ENCODE measurements at regions not wholly inside any gene's neighbourhood (a gene's known extent, or its start where the extent isn't known, plus 50 kb on each side); places are given as distances from the start of the nearest gene placed in this dataset.
A peak's percentile ranks its signal among the peaks of the same experiment; 100 is the strongest.

DNA sequence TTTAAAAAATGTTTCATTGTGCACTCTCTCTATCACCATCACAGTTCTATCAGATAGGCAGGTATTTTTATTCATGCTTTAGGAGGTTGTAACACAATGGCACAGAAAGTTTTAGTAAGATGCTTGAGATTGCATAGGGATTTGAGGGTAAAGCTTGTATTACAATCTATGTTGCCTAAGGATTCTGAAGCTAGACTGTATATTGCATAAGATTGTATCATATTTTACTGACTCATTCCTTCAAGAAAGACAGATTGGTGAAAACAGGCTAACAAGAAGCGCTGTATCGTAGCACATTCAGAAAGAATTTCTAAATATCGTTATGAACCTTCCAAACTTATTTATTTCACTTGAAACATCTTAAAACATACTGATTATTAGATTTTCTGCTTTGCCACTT lies 577.7 kb downstream of the EBF1 start:
- no peak overlapping the region for H3K4me3 ChIP-seq
- H3K27ac ChIP-seq: peak overlapping the region in 1 of 2 donors; percentile 0
- H3K36me3 ChIP-seq: no peaks in the 10 kb centered on the region
- no peaks in the 10 kb centered on the region for H3K27me3 ChIP-seq
- DNase-seq (ENCODE audit: low spot score): no peak
- peaks cover 0 to 7% of the 10 kb centered on the region in 2 donors for H3K4me1 ChIP-seq
- TF ChIP-seq, protein P1, sequence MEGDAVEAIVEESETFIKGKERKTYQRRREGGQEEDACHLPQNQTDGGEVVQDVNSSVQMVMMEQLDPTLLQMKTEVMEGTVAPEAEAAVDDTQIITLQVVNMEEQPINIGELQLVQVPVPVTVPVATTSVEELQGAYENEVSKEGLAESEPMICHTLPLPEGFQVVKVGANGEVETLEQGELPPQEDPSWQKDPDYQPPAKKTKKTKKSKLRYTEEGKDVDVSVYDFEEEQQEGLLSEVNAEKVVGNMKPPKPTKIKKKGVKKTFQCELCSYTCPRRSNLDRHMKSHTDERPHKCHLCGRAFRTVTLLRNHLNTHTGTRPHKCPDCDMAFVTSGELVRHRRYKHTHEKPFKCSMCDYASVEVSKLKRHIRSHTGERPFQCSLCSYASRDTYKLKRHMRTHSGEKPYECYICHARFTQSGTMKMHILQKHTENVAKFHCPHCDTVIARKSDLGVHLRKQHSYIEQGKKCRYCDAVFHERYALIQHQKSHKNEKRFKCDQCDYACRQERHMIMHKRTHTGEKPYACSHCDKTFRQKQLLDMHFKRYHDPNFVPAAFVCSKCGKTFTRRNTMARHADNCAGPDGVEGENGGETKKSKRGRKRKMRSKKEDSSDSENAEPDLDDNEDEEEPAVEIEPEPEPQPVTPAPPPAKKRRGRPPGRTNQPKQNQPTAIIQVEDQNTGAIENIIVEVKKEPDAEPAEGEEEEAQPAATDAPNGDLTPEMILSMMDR (IDR thresholded peaks at IDR 0.05): no peak
- no peaks in the 10 kb centered on the region for H3K9me3 ChIP-seq

GRCh38 chr5:158519433-158520021 lies 580.2 kb downstream of the EBF1 start:
- peak overlapping the region in 1 of 2 donors; percentile 10 for H3K27ac ChIP-seq
- no peaks in the 10 kb centered on the region for H3K27me3 ChIP-seq
- H3K4me3 ChIP-seq: no peak overlapping the region
- no peaks in the 10 kb centered on the region for H3K9me3 ChIP-seq
- TF ChIP-seq, protein P1 (IDR thresholded peaks at IDR 0.05): no peak
- peaks cover 0 to 7% of the 10 kb centered on the region in 2 donors for H3K4me1 ChIP-seq
- DNase-seq (ENCODE audit: low spot score): no peak
- no peaks in the 10 kb centered on the region for H3K36me3 ChIP-seq

- Histone ChIP-seq H3K36me3 (no peaks in the 10 kb centered on the region), H3K4me1 (peaks cover 0 to 6% of the 10 kb centered on the region in 2 donors), H3K9me3 (no peaks in the 10 kb centered on the region), H3K27ac (no peak overlapping the region), H3K27me3 (no peaks in the 10 kb centered on the region), H3K4me3 (no peak overlapping the region)
- no peak for DNase-seq (ENCODE audit: low spot score)
- TF ChIP-seq, protein P1 (IDR thresholded peaks at IDR 0.05): no peak
Measured at GRCh38 chr5:158516521-158516920, 583.2 kb downstream of the EBF1 start.

GRCh38 chr5:158514986-158515359 lies 584.7 kb downstream of the EBF1 start:
- Histone ChIP-seq H3K4me1 (peaks cover 0 to 6% of the 10 kb centered on the region in 2 donors), H3K9me3 (no peaks in the 10 kb centered on the region), H3K27me3 (no peaks in the 10 kb centered on the region), H3K4me3 (no peak overlapping the region), H3K27ac (peak overlapping the region in 1 of 2 donors; percentile 27), H3K36me3 (no peaks in the 10 kb centered on the region)
- TF ChIP-seq, protein P1 (IDR thresholded peaks at IDR 0.05): no peak
- no peak for DNase-seq (ENCODE audit: low spot score)

DNA sequence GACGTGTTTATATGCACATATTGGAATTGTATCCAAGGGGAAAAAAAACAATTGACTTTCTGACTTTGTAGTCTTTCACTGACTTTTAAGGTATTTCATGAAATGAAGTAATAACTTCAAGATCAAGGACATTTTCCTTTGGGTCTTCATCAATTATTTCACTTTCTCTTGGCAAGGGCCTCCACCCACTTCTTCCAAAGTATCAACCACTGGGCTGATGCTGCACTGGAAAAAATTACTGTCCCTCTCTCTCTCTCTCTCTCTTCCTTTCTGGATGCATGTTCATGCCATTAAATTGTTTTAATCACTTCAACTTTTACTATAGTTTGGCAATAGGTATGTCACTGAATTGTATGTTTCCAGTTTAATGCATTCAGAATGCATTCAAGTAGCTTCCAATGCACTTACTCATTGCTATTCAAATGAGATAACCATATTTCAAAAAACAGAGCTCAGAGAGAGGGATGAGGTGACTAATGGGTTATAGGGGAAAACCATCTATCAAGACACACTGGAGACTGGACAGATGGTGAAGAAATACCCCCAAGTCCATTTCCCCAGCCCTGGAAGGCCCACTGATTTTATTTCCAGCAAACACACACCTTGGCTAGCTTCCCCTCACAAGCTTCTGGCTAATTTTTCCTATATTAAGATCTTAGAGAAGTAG lies 585.3 kb downstream of the EBF1 start:
- H3K4me3 ChIP-seq: no peak overlapping the region
- no peaks in the 10 kb centered on the region for H3K36me3 ChIP-seq
- TF ChIP-seq, protein P1 (IDR thresholded peaks at IDR 0.05): no peak
- DNase-seq (ENCODE audit: low spot score): no peak
- H3K9me3 ChIP-seq: no peaks in the 10 kb centered on the region
- peaks cover 0 to 6% of the 10 kb centered on the region in 2 donors for H3K4me1 ChIP-seq
- peak overlapping the region in 1 of 2 donors; percentile 27 for H3K27ac ChIP-seq
- H3K27me3 ChIP-seq: no peaks in the 10 kb centered on the region
